Heart right ventricle (tissue), 16 donors: ENCODE measurements at regions not wholly inside any gene's neighbourhood (a gene's known extent, or its start where the extent isn't known, plus 50 kb on each side); places are given as distances from the start of the nearest gene placed in this dataset.
A peak's percentile ranks its signal among the peaks of the same experiment; 100 is the strongest.

ENCODE experiments used
- ATAC-seq, 8 donors: fragments of 200-7000 bp; cut with Tn5 transposase; one replicate each; pipeline ENCODE4 v1.9.1; 2020; ENCODE audit warnings: mild to moderate bottlenecking in 8 of 8, moderate library complexity in 8 of 8, moderate number of reproducible peaks in 1 of 8
- DNase-seq, 2 donors: peaks; one replicate each; pipeline ENCODE4 v3.0.0-alpha.2; 2020
- H3K27ac ChIP-seq, 10 donors: fragments of 200-600 bp; sonication (generic) in 2 of 10; one replicate each; pipeline versions ENCODE4 v1.5.0 to v1.8.0; 2020 to 2022; ENCODE audit warnings: mild to moderate bottlenecking in 3 of 10
- H3K27me3 ChIP-seq, 7 donors: fragments of 200-600 bp; one replicate each; pipeline ENCODE4 v1.8.0; 2021 to 2022; ENCODE audit warnings: mild to moderate bottlenecking in 2 of 7
- H3K36me3 ChIP-seq, 9 donors: fragments of 200-600 bp; sonication (generic) in 1 of 9; one replicate each; pipeline versions ENCODE4 v1.5.0 to v1.8.0; 2020 to 2022; ENCODE audit warnings: mild to moderate bottlenecking in 2 of 9
- H3K4me1 ChIP-seq, 9 donors: fragments of 200-600 bp; sonication (generic) in 1 of 9; one replicate each; pipeline versions ENCODE4 v1.5.0 to v1.8.0; 2020 to 2022; ENCODE audit warnings: mild to moderate bottlenecking in 4 of 9
- H3K4me3 ChIP-seq, 10 donors: fragments of 200-600 bp; sonication (generic) in 2 of 10; one replicate each; pipeline versions ENCODE4 v1.5.0 to v1.8.0; 2020 to 2022; ENCODE audit warnings: mild to moderate bottlenecking in 7 of 10, moderate library complexity in 2 of 10
- H3K9me3 ChIP-seq, 11 donors: fragments of 200-600 bp in 10 of 11; sonication (generic) in 2 of 11; one replicate each; pipeline versions ENCODE4 v1.5.0 to v1.8.0; 2013 to 2022; ENCODE audit warnings: mild to moderate bottlenecking in 2 of 11, control low read depth in 1 of 11, moderate library complexity in 1 of 11
- CTCF ChIP-seq, 9 donors: fragments of 200-600 bp; sonication (generic) in 2 of 9; IDR thresholded peaks; one replicate each; pipeline versions ENCODE4 v1.5.0 to v1.8.0; 2021 to 2022; ENCODE audit warnings: antibody characterized with exemption in 9 of 9, mild to moderate bottlenecking in 5 of 9, moderate library complexity in 1 of 9
- WGBS, 2 donors: extraction: QIAGEN DNeasy Blood & Tissue Kit; methylation state at CpG; one replicate each; pipeline ENCODE4 v1.1.7; 2013; ENCODE audit warnings: inconsistent platforms in 1 of 2; 5-methylcytosine and 5-hydroxymethylcytosine counted together
- intact Hi-C, 10 donors: fragments of 100-400 bp; cut with DNase I; formaldehyde crosslinking; loops; one replicate each; pipeline versions ENCODE4 v1.11.1 to v1.14.2; 2022
- donor health status: Arrhythmogenic right ventricular cardiomyopathy.
- donor health status: ischemic (EF 13 %, LVEDD 7.1; RV severe dilation, severe dysfunction).
- donor health status: healthy with polysubstance abuse.
- donor health status: DM: no; HTN: yes; CAD: no.
- donor health status: DM: no; HTN: no; CAD: no.
- donor health status: ischemic (EF 25% LVEDD 6.9; RV normal size, moderate dysfunction).
- donor health status: ischemic (EF 25% LVEDD 5.7; RV mildly dilated, moderate dysfunction).
- donor health status: healthy.
- donor health status: DM: yes; HTN: yes; CAD: no.
- donor health status: Ischemic cardiomyopathy.
- donor health status: ischemic (EF 35%, LVEDD 5.7; RV mildly dilated, moderate dysfunction).
- donor health status: nonischemic (EF 11% LVEDD 7.7; RV severe dilation, severe dysfunction).
- donor health status: DM: yes; HTN: yes; CAD: no.
- donor health status: PGD.
- donor health status: ischemic (EF 29% LVEDD 5.4; RV normal size, mild dysfunction).
- donor health status: nonischemic (EF 23%, LVEDD 6.1; RV moderate dilation, normal function).

DNA sequence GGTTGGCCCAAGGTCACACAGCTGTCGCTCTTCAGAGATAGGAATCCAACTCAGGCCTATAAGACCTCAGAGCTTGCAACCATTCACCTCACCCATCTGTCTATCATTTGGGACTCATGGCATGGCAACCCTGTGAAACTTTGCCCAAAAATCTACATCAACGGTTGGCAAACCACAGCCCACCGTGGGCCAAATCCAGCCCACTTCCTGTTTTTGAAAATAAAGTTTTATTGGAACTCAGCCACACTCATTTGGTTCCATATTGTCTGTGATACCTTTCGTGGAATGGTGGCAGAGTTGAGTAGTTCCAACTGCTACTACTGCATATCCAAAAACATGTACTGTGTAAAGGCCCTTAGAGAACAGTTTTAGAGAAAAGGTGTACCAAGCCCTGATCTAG, 307.8 kb downstream of the MN1 start:
- 77 to 78% methylated on average over 4 of the region's 4 CpGs for WGBS, 2 donors

DNA sequence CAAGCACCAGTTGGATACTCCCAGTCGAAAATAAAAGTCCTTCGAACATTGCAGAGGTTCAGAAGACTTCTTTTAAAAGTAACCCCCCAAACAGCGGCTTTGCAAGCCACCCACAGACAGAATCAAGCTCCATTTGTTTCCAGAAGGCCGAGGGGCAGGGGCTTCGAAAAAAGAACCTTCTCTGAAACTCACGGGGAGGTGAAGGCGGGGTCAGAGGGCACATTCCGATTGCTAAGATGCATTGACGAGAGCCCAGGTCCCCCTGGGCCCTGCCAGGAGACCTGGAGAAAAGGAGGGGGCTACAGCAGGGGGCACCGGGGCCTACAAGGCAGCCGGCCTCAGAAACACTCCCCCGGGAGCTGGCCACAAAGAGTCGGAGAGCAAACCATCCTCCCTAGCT, 306.8 kb downstream of the MN1 start:
- peaks cover 0 to 6% (median 0%) of the 10 kb centered on the region in 7 donors for H3K27me3 ChIP-seq
- H3K9me3 ChIP-seq = peaks cover 0 to 12% (median 0%) of the 10 kb centered on the region in 11 donors
- intact Hi-C loops = no loop called here
- TF ChIP-seq CTCF (IDR thresholded peaks at IDR 0.05) = no peak
- no peaks in the 10 kb centered on the region for H3K4me1 ChIP-seq
- DNase-seq (no peak), ATAC-seq (no peak)
- no peak overlapping the region for H3K4me3 ChIP-seq
- WGBS, 2 donors = 76 to 77% methylated on average over 13 of the region's 13 CpGs
- H3K36me3 ChIP-seq = no peaks in the 10 kb centered on the region
- no peak overlapping the region for H3K27ac ChIP-seq

More for the DNA sequence above, 307.8 kb downstream of the MN1 start:
- Histone ChIP-seq H3K36me3 (no peaks in the 10 kb centered on the region), H3K27ac (no peak overlapping the region), H3K9me3 (peaks cover 0 to 12% (median 0%) of the 10 kb centered on the region in 11 donors), H3K4me1 (peaks cover 0 to 6% (median 0%) of the 10 kb centered on the region in 9 donors), H3K27me3 (peaks cover 0 to 6% (median 0%) of the 10 kb centered on the region in 7 donors), H3K4me3 (no peak overlapping the region)
- no peak for TF ChIP-seq CTCF (IDR thresholded peaks at IDR 0.05)
- DNase-seq (no peak), ATAC-seq (no peak)
- intact Hi-C loops = no loop called here

DNA sequence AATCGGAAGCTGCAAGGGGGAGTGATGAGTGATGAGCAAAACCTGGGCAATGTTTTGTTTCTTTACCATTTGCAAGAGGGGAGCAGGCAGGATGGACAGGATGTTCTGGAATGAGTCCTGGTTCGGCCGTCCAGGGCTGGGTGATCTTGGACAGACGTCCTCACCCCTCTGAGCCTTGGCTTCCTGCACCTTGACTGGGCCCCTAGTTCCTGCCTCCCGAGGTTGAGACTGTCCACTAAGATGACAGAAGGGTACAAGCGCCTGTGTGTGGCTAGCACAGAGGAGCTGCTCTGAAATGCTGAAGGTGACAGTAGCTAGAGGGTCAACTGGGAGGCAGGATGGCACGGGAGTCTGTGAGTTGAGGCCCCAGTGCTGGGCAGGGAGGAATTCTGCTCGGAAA, 306.2 kb downstream of the MN1 start:
- no peak for TF ChIP-seq CTCF (IDR thresholded peaks at IDR 0.05)
- no peak for DNase-seq

DNA sequence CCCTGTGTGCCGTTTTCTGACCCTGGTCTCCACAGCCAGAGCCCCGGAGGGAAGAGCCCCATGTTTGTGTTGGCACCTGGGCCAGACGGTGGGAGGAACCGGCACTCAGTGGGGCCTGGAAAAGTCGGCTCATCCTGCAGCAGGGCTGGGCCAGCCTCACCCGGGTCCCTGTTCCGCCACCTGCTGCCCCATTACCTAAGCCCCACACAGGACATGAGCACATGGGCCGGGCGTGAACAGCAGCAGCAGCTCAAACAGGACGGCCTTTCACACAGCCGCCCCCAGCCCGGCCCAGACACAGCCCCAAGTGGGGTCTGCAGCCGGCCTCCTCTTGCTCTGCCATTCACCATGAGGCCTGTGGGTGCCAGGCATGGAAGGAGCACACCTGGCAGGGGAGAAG, 302.4 kb downstream of the MN1 start:
- Histone ChIP-seq H3K4me3 (no peak overlapping the region), H3K9me3 (peaks cover 0 to 5% (median 0%) of the 10 kb centered on the region in 11 donors), H3K27me3 (peaks cover 0 to 4% (median 0%) of the 10 kb centered on the region in 7 donors), H3K36me3 (no peaks in the 10 kb centered on the region), H3K4me1 (no peaks in the 10 kb centered on the region), H3K27ac (no peak overlapping the region)
- intact Hi-C loops = no loop called here
- TF ChIP-seq CTCF (IDR thresholded peaks at IDR 0.05) = no peak
- 58 to 59% methylated on average over 13 of the region's 13 CpGs for WGBS, 2 donors
- ATAC-seq (peak in 3 of 8 donors; percentile 33 to 40 (median 36)), DNase-seq (no peak)

More for the DNA sequence above, 306.2 kb downstream of the MN1 start:
- Histone ChIP-seq H3K27me3 (peaks cover 0 to 6% (median 0%) of the 10 kb centered on the region in 7 donors), H3K4me1 (no peaks in the 10 kb centered on the region), H3K9me3 (peaks cover 0 to 12% (median 0%) of the 10 kb centered on the region in 11 donors), H3K4me3 (no peak overlapping the region), H3K36me3 (no peaks in the 10 kb centered on the region), H3K27ac (no peak overlapping the region)
- ATAC-seq = no peak
- WGBS, 2 donors = 73 to 76% methylated on average over 8 of the region's 8 CpGs
- intact Hi-C loops = no loop called here
